IPS-15b (cell line): ENCODE measurements at regions not wholly inside any gene's neighbourhood (a gene's known extent, or its start where the extent isn't known, plus 50 kb on each side); places are given as distances from the start of the nearest gene placed in this dataset.

ENCODE experiments used
- H3K27me3 ChIP-seq: one replicate; pipeline ENCODE4 v1.6.1; 2013; ENCODE audit warnings: low read length; ENCODE audit not compliant: control insufficient read depth, insufficient read depth
- H3K36me3 ChIP-seq: one replicate; pipeline ENCODE4 v1.6.1; 2013; ENCODE audit warnings: low read length; ENCODE audit not compliant: control insufficient read depth, insufficient read depth
- H3K4me1 ChIP-seq: one replicate; pipeline ENCODE4 v1.6.1; 2013; ENCODE audit warnings: mild to moderate bottlenecking, low read length; ENCODE audit not compliant: control insufficient read depth, insufficient read depth
- H3K4me3 ChIP-seq: one replicate; pipeline ENCODE4 v1.5.1; 2013; ENCODE audit warnings: low read depth, low read length
- H3K9ac ChIP-seq: one replicate; pipeline ENCODE4 v1.6.1; 2013; ENCODE audit warnings: low read depth, mild to moderate bottlenecking, low read length
- H3K9me3 ChIP-seq: one replicate; pipeline ENCODE4 v1.6.1; 2013; ENCODE audit warnings: mild to moderate bottlenecking, low read length; ENCODE audit not compliant: control insufficient read depth, insufficient read depth

DNA sequence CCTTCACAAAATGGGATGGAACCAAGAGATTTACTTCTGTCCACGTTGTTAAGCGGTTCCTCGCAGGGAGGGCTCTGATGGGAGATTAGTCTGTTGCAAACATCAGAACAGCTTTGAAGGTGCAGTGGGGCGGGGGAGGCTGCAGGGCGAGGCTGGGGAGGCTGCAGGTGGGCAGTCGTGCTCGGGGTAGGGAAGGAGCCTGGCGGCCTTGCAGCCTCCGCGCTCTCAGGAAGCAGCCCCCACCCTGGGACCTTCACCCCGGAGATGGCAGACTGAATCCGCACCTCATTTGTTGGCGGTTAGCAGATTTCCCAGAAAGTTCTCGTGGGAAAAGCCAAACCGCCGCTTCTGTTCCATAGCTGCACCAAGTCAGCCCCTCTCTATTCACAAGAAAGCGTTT is 237.3 kb downstream of the BRD1 start:
- Histone ChIP-seq H3K27me3 (no peaks in the 10 kb centered on the region), H3K4me1 (no peaks in the 10 kb centered on the region), H3K36me3 (no peaks in the 10 kb centered on the region), H3K9me3 (no peaks in the 10 kb centered on the region), H3K4me3 (no peak overlapping the region), H3K9ac (no peak overlapping the region)

DNA sequence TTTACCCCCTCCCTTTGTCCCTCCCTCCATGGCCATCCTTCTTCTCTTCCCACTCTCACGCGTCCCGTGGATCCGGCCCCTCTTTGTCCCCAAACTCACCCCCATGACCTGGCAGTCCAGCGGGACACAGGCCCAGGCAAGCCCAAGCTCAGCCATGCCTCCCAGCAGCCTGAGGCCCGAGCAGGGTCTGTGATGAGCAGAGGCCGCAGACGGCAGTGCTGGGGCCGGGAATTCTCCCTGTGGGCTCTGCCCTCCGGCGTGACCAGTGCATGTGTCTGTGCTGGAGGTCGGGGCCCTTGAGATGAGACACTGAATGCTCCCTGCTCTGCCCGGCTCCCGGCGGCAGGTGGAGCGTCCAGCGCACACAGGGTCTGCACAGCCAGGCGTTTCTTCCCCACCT is 237.9 kb downstream of the BRD1 start:
- H3K9me3 ChIP-seq, result no peaks in the 10 kb centered on the region
- no peaks in the 10 kb centered on the region for H3K36me3 ChIP-seq
- no peaks in the 10 kb centered on the region for H3K4me1 ChIP-seq
- no peak overlapping the region for H3K9ac ChIP-seq
- H3K27me3 ChIP-seq, result no peaks in the 10 kb centered on the region
- H3K4me3 ChIP-seq, result no peak overlapping the region

DNA sequence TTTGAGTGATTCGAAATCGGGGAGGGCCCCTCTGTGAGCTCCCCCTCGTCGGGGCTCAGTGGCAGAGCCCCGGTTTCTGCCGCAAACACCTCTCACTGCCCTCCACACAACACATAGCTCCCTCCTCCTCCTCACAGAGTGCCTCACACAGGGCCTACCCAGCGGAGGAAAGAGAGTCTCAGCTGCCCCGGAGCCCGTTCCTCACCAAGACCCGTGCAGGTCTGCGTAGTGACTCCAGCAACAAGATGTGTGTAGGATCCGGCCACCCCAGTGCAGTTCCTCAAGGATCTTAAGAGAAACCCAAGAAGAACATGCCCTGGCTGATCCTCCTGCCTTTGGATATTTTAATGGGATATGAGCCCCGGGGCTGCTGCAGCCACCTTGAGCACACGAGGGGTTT is 238.4 kb downstream of the BRD1 start:
- Histone ChIP-seq H3K4me1 (no peaks in the 10 kb centered on the region), H3K27me3 (no peaks in the 10 kb centered on the region), H3K9me3 (no peaks in the 10 kb centered on the region), H3K36me3 (no peaks in the 10 kb centered on the region), H3K4me3 (no peak overlapping the region), H3K9ac (no peak overlapping the region)

DNA sequence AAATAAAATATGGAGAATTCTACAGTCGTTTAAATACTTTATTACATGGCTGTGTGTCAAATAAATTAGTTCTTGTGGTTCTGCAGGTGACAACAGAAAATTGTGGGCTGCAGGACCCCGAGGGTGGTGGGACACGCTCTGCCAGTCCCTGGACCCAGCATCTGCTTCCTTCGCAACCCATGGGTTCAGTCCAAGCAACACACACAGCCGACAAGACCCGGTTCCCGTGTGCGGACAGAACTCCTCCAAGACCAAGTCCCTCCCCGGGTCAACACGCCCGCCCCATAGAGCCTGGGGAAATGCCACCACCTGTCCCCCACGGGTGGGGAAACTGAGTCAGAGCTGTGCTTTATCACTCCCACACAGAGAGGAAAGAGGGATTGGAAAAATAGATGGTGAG is 238.9 kb downstream of the BRD1 start:
- H3K4me3 ChIP-seq, result no peak overlapping the region
- no peaks in the 10 kb centered on the region for H3K4me1 ChIP-seq
- no peak overlapping the region for H3K9ac ChIP-seq
- no peaks in the 10 kb centered on the region for H3K27me3 ChIP-seq
- no peaks in the 10 kb centered on the region for H3K36me3 ChIP-seq
- H3K9me3 ChIP-seq, result no peaks in the 10 kb centered on the region

DNA sequence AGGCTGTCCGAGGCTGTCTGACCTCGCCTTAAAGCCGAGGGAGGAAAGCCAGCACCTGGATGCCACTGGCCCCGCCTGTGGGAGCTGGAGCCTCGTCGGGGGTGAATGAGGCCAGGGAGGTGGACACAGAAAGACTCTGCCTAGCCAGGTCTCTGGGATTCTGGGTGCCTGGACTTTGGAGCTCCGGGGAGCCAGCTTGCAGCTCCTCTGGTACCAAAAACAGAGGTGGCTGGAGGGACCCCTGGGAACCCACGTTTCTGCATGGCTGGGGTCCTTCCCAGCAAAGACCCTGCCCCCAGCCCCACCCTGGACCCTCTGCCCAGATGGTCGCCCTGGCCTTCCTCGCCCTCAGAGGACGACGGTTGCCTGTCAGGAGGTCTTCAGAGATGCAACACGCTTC is 239.7 kb downstream of the BRD1 start:
- H3K4me1 ChIP-seq, result no peaks in the 10 kb centered on the region
- no peaks in the 10 kb centered on the region for H3K27me3 ChIP-seq
- H3K36me3 ChIP-seq, result no peaks in the 10 kb centered on the region
- no peaks in the 10 kb centered on the region for H3K9me3 ChIP-seq
- no peak overlapping the region for H3K4me3 ChIP-seq
- H3K9ac ChIP-seq, result no peak overlapping the region

DNA sequence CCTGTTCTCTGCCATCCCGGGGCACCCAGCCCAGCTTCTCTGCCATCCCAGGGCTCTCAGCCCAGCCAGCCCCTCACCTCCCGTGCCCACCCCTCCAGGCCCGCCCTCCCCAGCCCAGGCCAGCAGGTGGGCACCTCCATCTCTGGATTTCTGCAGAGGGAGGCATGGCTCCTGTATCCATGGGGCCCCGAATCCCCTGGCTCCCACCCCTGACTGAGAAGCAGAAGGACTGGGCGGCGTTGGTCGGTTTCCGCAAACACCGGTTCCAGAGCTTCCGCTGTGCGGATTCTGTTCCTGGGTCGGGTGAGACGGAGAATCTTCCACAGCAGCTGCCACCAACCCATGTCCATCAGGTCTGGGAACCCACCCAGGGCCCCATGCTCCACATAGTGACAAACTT is 240.3 kb downstream of the BRD1 start:
- no peaks in the 10 kb centered on the region for H3K9me3 ChIP-seq
- no peaks in the 10 kb centered on the region for H3K27me3 ChIP-seq
- no peaks in the 10 kb centered on the region for H3K4me1 ChIP-seq
- H3K36me3 ChIP-seq, result no peaks in the 10 kb centered on the region
- H3K4me3 ChIP-seq, result no peak overlapping the region
- no peak overlapping the region for H3K9ac ChIP-seq

DNA sequence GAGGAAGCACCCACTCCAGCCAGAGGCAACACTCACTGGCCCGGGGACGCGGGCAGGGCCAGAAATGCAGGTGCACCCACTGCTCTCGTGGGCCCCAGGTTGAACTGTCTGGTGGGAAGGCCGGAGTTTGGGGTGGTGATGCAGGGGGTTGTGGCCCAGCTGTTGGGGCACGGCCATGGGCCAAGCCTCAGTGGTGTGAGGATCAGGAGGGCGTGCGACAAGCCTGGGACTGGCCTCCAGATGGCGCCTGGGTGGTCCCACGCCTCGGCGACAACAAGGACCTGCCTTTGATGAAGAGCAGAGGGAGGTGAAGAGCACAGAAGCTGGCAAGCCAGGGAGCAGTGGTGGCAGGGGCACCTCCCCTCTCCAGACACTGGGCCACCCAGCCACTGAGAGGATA is 240.8 kb downstream of the BRD1 start:
- no peaks in the 10 kb centered on the region for H3K9me3 ChIP-seq
- no peak overlapping the region for H3K4me3 ChIP-seq
- H3K36me3 ChIP-seq, result no peaks in the 10 kb centered on the region
- H3K27me3 ChIP-seq, result no peaks in the 10 kb centered on the region
- H3K9ac ChIP-seq, result no peak overlapping the region
- no peaks in the 10 kb centered on the region for H3K4me1 ChIP-seq

DNA sequence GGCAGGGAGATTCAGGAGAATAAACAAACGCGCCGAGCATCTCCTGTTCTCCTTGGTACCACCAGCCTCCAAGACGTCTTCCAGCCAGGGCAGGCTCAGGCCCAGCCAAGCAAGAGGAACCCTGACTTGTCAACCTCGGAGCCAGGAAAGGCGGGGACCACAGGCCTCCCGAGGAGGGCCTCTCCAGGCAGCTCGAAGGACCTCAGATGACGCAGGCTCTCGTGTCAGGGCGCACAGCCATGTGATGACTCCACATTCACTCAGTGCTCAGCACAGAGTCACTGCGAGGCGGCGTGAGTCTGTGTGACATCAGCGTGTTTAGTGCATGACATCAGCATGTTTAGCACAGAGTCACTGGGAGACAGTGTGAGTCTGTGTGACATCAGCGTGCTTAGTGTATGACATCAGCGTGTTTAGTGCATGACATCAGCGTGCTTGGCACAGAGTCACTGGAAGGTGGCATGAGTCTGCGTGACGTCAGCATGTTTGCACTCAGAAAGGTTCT is 241.4 kb downstream of the BRD1 start:
- H3K9me3 ChIP-seq, result no peaks in the 10 kb centered on the region
- no peaks in the 10 kb centered on the region for H3K36me3 ChIP-seq
- no peak overlapping the region for H3K4me3 ChIP-seq
- no peaks in the 10 kb centered on the region for H3K27me3 ChIP-seq
- H3K4me1 ChIP-seq, result no peaks in the 10 kb centered on the region
- H3K9ac ChIP-seq, result no peak overlapping the region

DNA sequence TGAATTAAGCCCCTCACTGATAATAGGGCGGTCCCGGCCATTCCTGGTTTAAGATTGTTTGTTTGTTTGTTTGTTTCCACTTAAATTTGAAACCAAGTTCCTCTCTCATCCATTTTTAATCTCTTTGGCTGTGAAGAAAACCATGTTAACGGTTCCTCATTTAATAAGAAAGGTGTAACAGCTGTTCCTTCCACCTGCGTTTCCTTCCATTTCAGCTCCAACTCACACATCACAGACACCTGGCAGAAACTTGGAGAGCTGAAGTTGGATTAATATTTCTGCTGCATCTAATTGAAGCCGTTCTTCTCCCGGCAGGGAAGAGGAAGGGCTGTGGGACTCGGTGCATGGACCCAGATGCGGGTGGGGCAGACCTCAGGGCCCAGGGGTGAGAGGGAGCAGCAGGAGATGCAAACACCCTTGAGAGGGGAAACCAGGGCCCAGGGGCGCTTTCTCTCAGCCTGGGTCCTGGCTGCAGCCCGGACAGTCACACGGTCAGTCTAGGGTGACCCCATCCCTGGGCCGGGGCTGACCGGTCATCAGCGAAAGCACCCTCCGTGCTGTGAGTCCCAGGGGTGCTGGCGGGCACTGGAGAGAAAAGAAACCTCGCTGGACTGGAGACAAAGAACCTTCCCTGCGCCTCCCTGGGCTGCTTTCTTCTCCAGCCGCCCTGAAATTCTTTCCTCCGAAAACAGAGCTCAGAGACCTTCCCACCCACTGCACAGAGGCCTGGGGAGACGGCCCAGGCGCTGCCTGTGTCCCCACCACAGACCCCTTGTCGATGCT is 242.0 kb downstream of the BRD1 start:
- Histone ChIP-seq H3K4me1 (no peaks in the 10 kb centered on the region), H3K4me3 (no peak overlapping the region), H3K9ac (no peak overlapping the region), H3K27me3 (no peaks in the 10 kb centered on the region), H3K36me3 (no peaks in the 10 kb centered on the region), H3K9me3 (no peaks in the 10 kb centered on the region)

DNA sequence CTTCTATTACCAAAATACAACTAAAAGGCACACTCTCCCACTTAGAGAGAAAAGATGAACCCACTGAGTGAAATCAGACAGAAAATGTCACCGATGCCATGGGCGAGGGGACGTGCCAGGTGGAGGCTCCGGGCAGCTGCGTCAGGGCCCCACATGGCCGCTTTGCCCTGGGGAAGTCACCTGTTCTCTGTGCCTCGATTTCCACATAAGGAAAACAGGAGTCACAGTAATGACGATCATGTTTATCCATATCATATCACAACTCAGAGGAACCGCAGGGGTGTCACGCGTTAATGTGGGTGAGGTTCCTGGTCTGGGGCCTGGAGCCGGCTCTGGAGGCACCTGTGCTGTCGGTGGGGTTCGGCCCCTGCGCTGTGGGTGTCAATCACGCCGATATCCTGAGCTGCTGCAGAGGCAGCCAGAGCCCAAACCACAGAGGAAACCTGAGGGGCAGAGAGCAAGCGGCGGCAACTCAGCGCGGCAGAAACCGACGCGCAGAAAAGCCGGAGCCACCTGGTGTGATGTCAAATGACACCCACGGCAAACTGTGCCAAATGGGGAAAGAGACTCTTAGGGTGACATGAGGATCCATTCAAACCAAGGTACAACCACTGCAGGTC is 243.7 kb downstream of the BRD1 start:
- Histone ChIP-seq H3K36me3 (no peaks in the 10 kb centered on the region), H3K9ac (no peak overlapping the region), H3K27me3 (no peaks in the 10 kb centered on the region)

DNA sequence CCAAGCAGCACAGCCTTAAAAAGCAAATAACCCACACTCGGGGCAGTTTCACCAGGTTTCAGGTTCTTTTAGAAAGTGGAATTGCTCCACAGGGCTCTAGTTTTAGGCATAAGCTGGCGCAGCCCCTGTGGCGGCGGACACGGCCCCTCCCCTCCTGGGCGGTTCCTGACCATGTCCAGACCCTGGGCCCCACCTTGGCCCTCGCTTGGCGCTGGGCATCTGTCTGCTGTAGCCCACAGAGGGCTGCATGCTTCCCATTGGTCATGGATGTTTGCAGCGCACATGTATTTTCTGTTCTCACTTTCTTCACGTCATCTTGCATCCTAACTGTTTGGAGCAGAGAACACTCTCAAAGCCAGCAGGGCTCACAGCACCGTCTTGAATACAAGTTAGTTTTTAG is 244.3 kb downstream of the BRD1 start:
- H3K27me3 ChIP-seq, result no peaks in the 10 kb centered on the region
- no peaks in the 10 kb centered on the region for H3K9me3 ChIP-seq
- H3K9ac ChIP-seq, result no peak overlapping the region

More for the DNA sequence above, 243.7 kb downstream of the BRD1 start:
- H3K4me3 ChIP-seq, result no peak overlapping the region
- no peaks in the 10 kb centered on the region for H3K4me1 ChIP-seq
- H3K9me3 ChIP-seq, result no peaks in the 10 kb centered on the region

DNA sequence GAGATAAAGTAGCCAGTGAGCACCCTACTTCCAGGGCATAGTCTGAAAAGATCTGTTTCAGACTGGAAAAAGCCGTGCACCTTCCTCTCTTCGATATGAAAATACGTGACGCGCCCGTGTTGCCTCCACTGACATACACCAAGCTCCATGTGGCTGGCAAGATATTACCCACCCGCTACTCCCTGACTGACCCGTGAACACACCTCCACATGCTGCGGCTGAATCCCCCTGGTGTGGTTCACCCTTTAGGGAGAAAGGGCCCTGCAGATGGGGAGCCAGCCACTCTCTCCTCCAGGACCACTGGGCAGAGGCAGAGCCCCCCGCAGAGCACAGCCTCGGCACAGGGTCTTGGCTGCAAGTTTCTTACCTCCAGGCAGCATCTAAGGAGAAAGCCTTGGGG is 245.0 kb downstream of the BRD1 start:
- Histone ChIP-seq H3K36me3 (no peaks in the 10 kb centered on the region), H3K9ac (no peak overlapping the region), H3K9me3 (no peaks in the 10 kb centered on the region), H3K4me3 (no peak overlapping the region), H3K27me3 (no peaks in the 10 kb centered on the region), H3K4me1 (no peaks in the 10 kb centered on the region)

More for the DNA sequence above, 244.3 kb downstream of the BRD1 start:
- H3K4me1 ChIP-seq, result no peaks in the 10 kb centered on the region
- H3K36me3 ChIP-seq, result no peaks in the 10 kb centered on the region
- H3K4me3 ChIP-seq, result no peak overlapping the region
